ENCODE measurements at regions not wholly inside any gene's neighbourhood (a gene's known extent, or its start where the extent isn't known, plus 50 kb on each side); places are given as distances from the start of the nearest gene placed in this dataset.

DNA sequence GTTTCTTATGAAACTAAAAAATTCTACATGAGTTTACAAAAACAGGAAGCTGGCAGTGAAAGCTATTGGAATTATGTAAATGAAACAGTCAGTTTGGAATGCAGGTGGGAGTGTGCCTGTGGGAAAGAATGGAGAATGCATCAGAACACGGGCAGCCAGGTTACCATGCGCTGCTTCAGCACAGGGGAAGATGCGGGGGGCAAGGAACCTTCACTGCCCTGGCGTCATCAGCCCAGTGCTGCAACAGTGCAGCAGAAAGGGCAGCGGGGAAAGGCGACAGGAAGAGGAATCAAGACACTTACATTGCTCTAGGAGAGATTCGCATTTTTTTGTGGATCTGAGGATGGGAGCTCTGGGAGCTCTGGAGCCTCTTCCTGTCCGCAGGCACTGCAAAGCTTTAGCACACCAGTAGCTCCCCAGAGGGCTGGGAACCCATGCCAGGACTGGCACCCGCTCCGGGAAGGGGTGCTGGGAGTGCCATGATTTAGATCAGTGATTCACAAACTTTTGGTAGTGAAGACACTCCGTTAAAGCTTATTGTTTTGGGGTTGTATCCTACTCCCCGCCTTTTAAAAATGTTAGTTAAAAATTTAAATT is 64.1 kb upstream of the WDR26 start:
- ATAC-seq (ENCODE audit: low read depth in 2 of 2) (no peak), DNase-seq (no peak)
- H3K4me3 Mint-ChIP-seq = no peak overlapping the region

DNA sequence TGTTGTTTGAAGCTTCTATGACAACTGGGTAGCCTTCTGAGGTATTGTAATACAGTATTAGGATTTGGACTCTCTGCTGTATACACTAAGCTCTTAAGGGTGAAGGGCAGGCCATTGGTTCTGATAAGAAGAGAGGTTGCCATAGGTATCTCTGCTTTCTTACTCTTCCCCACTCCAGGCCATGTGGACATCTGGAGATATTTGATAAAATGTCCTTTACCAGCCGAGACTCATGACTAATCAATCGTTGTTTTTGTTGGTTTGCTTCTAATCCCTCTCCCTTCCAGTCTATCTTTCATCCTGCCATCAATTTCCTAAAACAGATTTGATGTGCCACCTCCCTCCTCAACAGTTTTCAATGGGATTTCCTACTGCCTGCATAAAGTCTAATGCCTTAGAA is 64.6 kb upstream of the WDR26 start:
- H3K9me3 Mint-ChIP-seq = peaks cover 2 to 16% (median 5%) of the 10 kb centered on the region in 7 donors
- peaks cover 0 to 4% (median 0%) of the 10 kb centered on the region in 3 donors for H3K27me3 Mint-ChIP-seq
- H3K36me3 Mint-ChIP-seq = peaks cover 0 to 18% of the 10 kb centered on the region in 2 donors
- H3K4me1 Mint-ChIP-seq = peaks cover 18 to 32% (median 29%) of the 10 kb centered on the region in 3 donors
- DNase-seq (no peak), ATAC-seq (ENCODE audit: low read depth in 2 of 2) (no peak)
- no peak overlapping the region for H3K4me3 Mint-ChIP-seq
- H3K27ac Mint-ChIP-seq = no peak overlapping the region

More for the DNA sequence above, 64.1 kb upstream of the WDR26 start:
- no peak overlapping the region for H3K27ac Mint-ChIP-seq
- peaks cover 0 to 4% (median 0%) of the 10 kb centered on the region in 3 donors for H3K27me3 Mint-ChIP-seq
- peaks cover 0 to 18% of the 10 kb centered on the region in 2 donors for H3K36me3 Mint-ChIP-seq
- H3K4me1 Mint-ChIP-seq = peaks cover 17 to 27% (median 26%) of the 10 kb centered on the region in 3 donors
- H3K9me3 Mint-ChIP-seq = peaks cover 2 to 16% (median 5%) of the 10 kb centered on the region in 7 donors

DNA sequence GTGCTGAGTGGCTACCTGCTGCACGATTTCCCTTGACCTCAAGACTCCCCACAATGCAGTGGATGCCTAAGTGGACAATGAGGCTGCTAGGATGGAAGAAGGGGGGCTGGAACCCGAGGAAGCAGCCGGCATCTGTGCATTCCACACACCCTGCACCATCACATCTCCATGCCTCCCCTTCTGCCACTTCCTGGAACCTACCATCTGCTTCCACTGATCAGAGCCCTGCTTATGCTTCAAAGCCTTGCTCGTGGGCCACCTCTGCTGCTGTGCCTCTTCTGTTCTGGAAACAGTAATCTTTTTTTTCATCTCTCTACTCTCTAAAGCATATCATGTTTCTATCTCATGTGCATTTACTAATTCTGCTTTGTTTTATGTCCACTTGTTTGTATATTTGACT is 66.2 kb upstream of the WDR26 start:
- ATAC-seq (ENCODE audit: low read depth in 2 of 2) = no peak
- Mint-ChIP-seq H3K4me3 (no peak overlapping the region), H3K27me3 (peaks cover 0 to 4% (median 0%) of the 10 kb centered on the region in 3 donors), H3K36me3 (peaks cover 0 to 9% of the 10 kb centered on the region in 2 donors), H3K4me1 (peaks cover 21 to 32% (median 29%) of the 10 kb centered on the region in 3 donors), H3K9me3 (peaks cover 0 to 11% (median 5%) of the 10 kb centered on the region in 7 donors), H3K27ac (peak overlapping the region in 1 of 6 donors; percentile 75)
- no peak for DNase-seq

DNA sequence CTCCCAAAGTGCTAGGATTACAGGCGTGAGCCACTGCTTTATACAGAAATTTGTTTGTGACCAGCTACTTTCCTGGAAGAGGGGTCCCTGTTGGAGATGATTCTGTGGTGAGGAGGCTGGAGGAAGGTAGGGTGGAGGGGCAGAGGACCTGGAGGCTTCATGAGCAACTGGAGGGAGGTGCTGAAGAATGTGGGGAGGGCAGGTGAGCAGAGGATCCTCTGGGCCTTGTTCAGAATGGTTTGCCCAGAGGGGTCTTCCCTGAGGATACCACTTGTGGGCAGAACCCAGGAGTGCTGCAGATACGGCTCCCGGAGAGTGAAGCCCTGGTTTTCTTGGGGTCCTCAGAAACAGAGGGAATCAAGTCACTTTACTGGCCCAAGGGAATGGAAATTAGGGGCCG is 67.2 kb upstream of the WDR26 start:
- peaks cover 21 to 32% (median 29%) of the 10 kb centered on the region in 3 donors for H3K4me1 Mint-ChIP-seq
- H3K4me3 Mint-ChIP-seq = peak overlapping the region in 1 of 8 donors; percentile 30
- H3K9me3 Mint-ChIP-seq = peaks cover 0 to 5% (median 2%) of the 10 kb centered on the region in 7 donors
- DNase-seq = no peak
- no peak for ATAC-seq (ENCODE audit: low read depth in 2 of 2)
- H3K27ac Mint-ChIP-seq = peak overlapping the region in 1 of 6 donors; percentile 67
- peaks cover 0 to 4% of the 10 kb centered on the region in 2 donors for H3K36me3 Mint-ChIP-seq
- H3K27me3 Mint-ChIP-seq = peaks cover 0 to 4% (median 0%) of the 10 kb centered on the region in 3 donors

DNA sequence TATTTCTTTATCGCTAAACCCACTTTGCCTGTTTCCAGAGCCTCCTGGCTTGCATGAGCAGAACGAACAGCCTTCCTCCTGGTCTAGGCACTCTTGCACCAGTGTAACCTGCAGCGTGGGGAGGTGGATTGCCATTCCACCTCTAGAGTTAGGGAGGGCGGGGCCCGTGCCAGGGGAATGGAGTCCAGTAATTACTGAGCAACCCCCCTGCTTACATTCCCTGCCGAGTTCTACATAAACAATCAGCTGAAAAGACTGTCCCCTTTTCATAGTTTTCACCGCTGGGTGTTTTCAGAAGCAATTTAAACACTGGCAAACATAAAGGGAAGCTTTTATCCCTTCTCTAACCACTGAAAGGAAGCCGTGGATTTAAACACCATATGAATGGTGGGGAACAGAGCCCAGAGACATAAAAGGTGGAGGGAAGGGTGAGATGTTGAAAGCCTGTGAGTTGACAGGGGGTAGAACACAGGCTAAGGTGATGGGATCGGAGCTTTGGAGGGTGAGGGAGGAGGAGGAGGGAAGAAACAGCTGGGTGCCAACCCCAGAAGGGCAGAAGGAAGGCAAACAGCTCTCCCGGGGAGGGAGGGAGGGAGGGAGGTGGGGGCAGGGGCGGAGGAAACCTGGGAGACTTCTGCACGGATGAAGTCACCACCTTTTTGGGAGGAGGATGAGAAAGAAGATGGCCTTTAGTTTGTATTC is 68.0 kb upstream of the WDR26 start:
- DNase-seq (no peak), ATAC-seq (ENCODE audit: low read depth in 2 of 2) (no peak)
- Mint-ChIP-seq H3K4me1 (peaks cover 20 to 30% (median 29%) of the 10 kb centered on the region in 3 donors), H3K4me3 (peak overlapping the region in 3 of 8 donors; percentile 4 to 29 (median 25)), H3K27me3 (peaks cover 0 to 4% (median 0%) of the 10 kb centered on the region in 3 donors), H3K27ac (no peak overlapping the region), H3K36me3 (no peaks in the 10 kb centered on the region), H3K9me3 (peaks cover 0 to 3% (median 0%) of the 10 kb centered on the region in 7 donors)

DNA sequence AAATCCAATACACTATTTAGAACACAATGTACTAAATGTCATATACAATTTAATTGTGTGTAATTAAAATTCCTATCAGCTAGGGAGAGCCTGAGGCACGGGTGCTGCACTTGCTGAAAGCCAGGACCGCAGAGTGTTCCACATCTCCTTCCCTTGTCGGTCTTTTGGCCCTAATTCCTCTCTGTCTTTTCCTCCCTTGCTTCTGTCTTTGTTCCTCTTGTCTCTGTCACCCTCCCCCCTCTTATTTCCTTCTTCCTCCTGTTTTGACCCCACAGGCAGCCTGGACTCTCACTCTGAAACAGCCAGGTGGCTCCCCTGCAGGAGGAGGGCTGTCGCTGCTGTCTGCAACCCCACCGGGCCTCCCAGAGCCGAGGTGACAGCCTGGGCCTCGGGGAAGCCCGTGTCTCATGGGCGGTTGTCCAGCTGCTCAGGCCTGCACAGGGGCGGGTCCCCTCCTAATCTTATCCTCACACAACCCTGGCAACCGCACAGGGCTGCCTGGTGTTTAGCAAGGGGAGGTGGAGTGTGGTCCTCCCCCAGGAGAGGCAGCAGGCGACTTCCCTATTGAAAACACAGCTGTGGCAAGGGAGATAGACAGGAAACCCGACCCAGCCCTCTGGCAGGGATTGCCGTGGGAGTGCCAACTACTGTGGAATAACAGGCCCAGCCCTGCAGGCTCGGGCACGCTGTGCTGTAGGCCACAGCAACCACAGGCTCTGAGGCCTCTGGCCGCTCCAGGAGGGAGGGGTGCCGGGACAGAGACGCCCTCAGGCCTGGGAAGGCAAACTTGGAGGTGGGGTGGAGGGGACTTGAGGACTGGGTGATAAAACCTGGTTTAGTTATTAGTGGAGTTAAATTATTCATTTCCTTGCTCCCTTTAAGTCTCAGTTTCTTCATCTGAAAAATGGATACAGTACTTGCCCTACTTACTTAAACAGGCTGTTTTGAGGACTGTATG is 68.8 kb upstream of the WDR26 start:
- H3K4me3 Mint-ChIP-seq = peak overlapping the region in 4 of 8 donors; percentile 3 to 88 (median 48)
- H3K36me3 Mint-ChIP-seq = no peaks in the 10 kb centered on the region
- H3K27me3 Mint-ChIP-seq = peaks cover 0 to 4% (median 0%) of the 10 kb centered on the region in 3 donors
- ATAC-seq (ENCODE audit: low read depth in 2 of 2) (peak; percentile 46 to 61), DNase-seq (peak; percentile 0)
- H3K27ac Mint-ChIP-seq = peak overlapping the region in 2 of 6 donors; percentile 16 to 79
- peaks cover 17 to 21% (median 21%) of the 10 kb centered on the region in 3 donors for H3K4me1 Mint-ChIP-seq
- no peaks in the 10 kb centered on the region for H3K9me3 Mint-ChIP-seq

DNA sequence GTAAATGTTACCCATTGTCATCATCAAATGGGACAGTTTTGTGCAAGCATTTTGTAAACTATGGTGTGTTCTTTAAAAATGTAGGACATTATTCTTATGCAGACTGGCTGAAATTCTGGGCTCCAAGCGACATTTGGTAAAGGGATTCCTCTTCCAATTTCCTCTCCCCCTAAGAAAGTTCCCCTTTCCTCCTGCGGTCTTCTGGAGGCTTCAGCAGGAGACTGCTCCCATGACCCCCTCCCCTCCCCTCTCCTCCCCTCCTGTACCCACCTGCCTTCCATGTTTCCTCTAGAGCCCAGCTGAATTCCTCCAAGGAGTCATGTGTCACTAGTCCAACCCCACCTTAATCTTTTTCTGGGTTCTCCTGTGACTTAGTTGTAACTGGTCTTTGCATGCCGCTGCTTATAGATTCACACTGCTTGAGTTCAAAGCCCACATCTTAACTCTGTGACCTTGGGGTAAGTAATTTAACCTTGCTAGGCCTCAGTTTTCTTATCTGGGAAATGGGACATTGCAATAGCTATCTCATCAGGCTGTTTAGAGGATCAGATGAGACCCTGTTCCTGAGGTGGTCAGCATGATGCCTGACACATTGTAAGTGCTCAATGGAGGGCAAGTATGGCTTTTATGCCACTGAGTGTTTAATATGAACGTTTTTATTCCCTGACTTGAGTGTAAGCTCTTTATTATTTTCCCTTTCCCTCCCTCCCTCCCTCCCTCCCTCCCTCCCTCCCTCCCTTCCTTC is 69.9 kb upstream of the WDR26 start:
- Mint-ChIP-seq H3K27me3 (peaks cover 0 to 4% (median 0%) of the 10 kb centered on the region in 3 donors), H3K36me3 (no peaks in the 10 kb centered on the region), H3K9me3 (no peaks in the 10 kb centered on the region), H3K4me3 (no peak overlapping the region), H3K27ac (no peak overlapping the region), H3K4me1 (peaks cover 17 to 19% (median 17%) of the 10 kb centered on the region in 3 donors)
- ATAC-seq (ENCODE audit: low read depth in 2 of 2) = no peak
- DNase-seq = no peak

DNA sequence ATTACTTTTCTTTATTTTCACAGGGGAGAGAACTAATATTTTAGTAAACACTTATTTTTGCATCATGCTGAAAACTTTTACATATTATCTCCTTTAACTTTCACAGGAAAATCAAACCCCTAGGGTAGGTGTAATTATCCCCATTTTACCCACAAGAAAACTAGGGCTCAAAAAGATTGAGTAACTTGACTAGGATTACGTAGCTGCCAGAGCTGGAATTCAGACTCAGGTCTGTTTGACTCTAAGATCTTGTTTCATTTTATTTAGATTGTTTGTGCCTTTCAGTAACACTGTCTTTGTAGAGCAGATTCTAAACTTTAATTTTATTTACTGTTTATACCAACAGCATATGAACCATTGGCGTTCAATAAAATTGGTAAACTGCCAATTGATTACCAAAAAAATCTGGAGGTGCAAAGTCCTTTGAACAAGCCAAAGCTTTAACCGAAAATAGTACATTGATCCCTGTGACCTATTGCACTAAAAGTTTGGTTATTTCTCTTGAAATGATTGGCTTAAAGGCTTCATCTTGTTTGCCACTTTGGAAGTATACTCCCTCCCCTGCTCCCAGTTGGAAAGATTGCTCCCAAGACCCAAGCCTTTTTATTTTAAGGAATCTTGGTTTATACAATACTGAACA is 71.0 kb upstream of the WDR26 start:
- Mint-ChIP-seq H3K27ac (no peak overlapping the region), H3K4me1 (peaks cover 17 to 19% (median 17%) of the 10 kb centered on the region in 3 donors), H3K9me3 (no peaks in the 10 kb centered on the region), H3K4me3 (no peak overlapping the region), H3K27me3 (peaks cover 0 to 4% (median 0%) of the 10 kb centered on the region in 3 donors), H3K36me3 (no peaks in the 10 kb centered on the region)
- ATAC-seq (ENCODE audit: low read depth in 2 of 2) (no peak), DNase-seq (no peak)

DNA sequence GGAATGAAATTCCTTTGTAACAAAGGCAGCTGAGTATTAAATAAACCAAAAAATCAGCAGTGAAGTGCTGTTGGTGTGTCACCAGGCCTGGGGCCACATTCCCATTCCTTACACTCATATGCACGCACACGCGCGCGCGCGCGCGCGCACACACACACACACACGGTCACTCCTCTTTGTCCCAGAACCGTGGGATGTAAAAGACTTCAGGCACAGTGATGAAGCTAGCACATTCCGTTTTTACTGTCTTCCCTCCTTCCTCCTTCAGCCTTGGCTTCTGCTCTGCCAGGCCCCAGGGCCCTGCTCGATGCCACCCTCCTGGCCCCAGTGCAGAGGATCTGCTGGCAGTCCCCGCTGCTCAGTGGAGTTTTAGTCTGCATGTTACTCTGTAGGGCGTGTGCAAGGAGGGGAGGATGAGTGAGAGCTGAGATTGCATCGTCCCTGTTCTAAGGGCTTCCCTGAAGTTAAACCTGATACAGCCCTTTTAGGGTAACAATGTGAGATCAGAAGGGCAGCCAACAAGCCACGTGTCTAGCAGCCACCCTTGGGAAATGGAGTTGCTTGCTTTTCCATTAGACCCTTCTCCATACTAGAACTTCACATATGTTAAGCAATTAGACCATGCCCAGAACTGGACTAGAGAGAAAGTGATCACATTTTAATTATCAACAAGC is 71.7 kb upstream of the WDR26 start:
- Mint-ChIP-seq H3K27me3 (peaks cover 0 to 4% (median 0%) of the 10 kb centered on the region in 3 donors), H3K36me3 (no peaks in the 10 kb centered on the region), H3K4me3 (no peak overlapping the region), H3K9me3 (no peaks in the 10 kb centered on the region), H3K4me1 (peaks cover 17 to 19% (median 17%) of the 10 kb centered on the region in 3 donors), H3K27ac (peak overlapping the region in 1 of 6 donors; percentile 16)
- DNase-seq (no peak), ATAC-seq (ENCODE audit: low read depth in 2 of 2) (no peak)

DNA sequence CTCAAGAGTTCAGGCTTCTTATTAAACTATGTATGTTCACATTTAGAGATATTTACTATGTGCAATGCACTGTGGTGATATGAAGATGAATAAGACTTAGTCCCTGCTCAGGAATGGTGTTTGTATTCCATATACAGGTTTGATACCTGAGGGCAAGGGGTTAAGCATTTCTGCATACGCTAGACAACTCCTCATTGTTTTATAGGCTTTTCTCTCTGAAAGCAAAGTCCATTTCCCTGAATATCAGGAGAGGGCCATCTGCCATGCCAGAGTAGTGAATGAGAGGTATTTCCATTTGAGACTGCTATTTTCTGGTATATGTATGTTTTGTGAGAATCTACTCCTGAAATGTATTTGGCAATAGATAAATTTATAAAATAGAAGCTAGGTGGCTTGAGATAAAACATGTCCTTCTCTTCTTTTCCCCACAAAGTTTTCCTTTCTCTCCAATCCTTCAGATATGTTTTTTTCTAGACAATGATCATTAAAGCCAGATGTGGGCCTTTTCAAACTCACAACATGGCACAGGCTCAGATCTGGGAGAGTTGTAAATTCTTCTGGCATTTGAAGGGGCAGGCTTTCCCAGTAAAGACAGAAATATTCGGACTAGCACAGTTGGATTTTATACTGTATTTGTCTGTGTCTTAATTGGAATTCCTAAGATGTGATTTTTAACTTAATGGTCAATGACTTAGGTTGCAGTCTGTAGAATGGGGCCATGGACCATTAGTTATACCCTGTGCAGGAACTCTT is 73.3 kb upstream of the WDR26 start:
- ATAC-seq (ENCODE audit: low read depth in 2 of 2) = no peak
- Mint-ChIP-seq H3K27ac (no peak overlapping the region), H3K4me3 (no peak overlapping the region), H3K4me1 (peaks cover 7 to 12% (median 12%) of the 10 kb centered on the region in 3 donors), H3K36me3 (no peaks in the 10 kb centered on the region), H3K9me3 (no peaks in the 10 kb centered on the region), H3K27me3 (peaks cover 0 to 4% (median 0%) of the 10 kb centered on the region in 3 donors)
- no peak for DNase-seq

DNA sequence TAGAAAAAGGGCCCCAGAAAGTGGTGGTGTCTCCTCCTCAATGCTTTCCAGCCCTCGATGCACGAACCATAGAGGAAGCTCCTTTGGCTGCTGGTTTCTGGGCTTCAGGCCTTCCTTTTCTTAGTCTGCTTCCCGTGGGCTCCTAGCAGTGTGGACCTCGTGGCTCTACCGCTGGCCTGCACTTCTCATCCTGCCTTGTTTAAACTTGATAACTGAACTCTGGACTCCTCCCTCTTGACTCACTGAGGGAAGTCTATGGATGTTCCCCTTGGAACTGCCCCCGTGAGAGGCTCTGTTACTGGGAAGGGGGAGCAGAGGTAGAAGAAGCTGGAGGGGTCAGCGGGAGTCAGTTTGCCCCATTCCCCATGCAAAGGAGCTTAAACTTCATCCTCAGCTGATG is 75.3 kb upstream of the WDR26 start:
- no peaks in the 10 kb centered on the region for H3K27me3 Mint-ChIP-seq
- no peaks in the 10 kb centered on the region for H3K9me3 Mint-ChIP-seq
- no peak overlapping the region for H3K4me3 Mint-ChIP-seq
- ATAC-seq (ENCODE audit: low read depth in 2 of 2) (no peak), DNase-seq (no peak)
- peaks cover 7 to 9% (median 8%) of the 10 kb centered on the region in 3 donors for H3K4me1 Mint-ChIP-seq
- H3K36me3 Mint-ChIP-seq = no peaks in the 10 kb centered on the region
- H3K27ac Mint-ChIP-seq = no peak overlapping the region

Data from naive B cell (primary cell).